ENCODE measurements at regions not wholly inside any gene's neighbourhood (a gene's known extent, or its start where the extent isn't known, plus 50 kb on each side); places are given as distances from the start of the nearest gene placed in this dataset.

DNA sequence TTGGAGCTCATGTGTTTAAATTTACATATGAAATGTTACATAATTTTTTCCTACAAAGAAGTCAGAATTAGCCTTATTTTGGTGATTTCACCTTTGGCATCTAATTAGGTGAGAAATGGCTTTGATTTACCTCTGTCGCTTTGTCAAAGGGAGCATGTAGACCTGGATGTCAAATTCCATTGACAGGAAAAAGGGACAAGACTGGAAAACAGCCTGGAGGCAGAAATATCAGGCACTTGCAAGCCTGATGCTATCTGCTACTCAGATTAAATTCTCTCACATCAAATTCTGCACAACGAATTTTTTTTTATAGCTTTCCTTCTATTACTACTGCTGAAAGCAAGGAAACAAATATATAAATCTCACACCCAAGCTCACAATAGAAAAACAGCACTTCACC is 54.1 kb upstream of the CTNND2 start:
- no peak for ATAC-seq
- WGBS, 3 donors = 56 to 63% (median 59%) methylated on average over 2 of the region's 2 CpGs

DNA sequence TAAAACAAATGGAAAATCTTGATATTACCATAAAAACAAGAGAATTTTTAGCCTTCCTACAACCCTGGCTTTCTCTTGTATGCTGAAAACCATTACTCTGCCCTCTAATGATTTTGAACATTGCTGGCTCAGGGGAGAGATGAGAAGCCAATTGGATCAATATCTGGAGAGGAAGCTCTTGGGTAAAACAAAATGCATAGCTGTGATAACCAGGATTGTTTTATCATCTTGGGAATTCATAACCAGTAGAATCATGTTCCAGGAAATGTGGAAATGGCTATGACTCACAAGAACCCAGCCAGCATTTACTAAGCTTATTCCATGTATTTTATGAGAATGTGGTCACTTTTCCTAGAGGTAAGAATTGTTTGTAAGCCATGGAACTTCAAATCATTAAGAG is 51.1 kb upstream of the CTNND2 start:
- no peak overlapping the region for H3K27ac ChIP-seq
- no peak for ATAC-seq

More for the DNA sequence above, 54.1 kb upstream of the CTNND2 start:
- intact Hi-C loops (cut with DNase I) = no loop called here
- no peaks in the 10 kb centered on the region for H3K36me3 ChIP-seq (ENCODE audit: insufficient read depth in 1 of 2, low read depth in 1 of 2)
- TF ChIP-seq, protein P1, sequence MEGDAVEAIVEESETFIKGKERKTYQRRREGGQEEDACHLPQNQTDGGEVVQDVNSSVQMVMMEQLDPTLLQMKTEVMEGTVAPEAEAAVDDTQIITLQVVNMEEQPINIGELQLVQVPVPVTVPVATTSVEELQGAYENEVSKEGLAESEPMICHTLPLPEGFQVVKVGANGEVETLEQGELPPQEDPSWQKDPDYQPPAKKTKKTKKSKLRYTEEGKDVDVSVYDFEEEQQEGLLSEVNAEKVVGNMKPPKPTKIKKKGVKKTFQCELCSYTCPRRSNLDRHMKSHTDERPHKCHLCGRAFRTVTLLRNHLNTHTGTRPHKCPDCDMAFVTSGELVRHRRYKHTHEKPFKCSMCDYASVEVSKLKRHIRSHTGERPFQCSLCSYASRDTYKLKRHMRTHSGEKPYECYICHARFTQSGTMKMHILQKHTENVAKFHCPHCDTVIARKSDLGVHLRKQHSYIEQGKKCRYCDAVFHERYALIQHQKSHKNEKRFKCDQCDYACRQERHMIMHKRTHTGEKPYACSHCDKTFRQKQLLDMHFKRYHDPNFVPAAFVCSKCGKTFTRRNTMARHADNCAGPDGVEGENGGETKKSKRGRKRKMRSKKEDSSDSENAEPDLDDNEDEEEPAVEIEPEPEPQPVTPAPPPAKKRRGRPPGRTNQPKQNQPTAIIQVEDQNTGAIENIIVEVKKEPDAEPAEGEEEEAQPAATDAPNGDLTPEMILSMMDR (IDR thresholded peaks at IDR 0.05) = no peak
- no peaks in the 10 kb centered on the region for H3K4me1 ChIP-seq
- no peak overlapping the region for H3K4me3 ChIP-seq
- H3K27ac ChIP-seq = no peak overlapping the region
- no peaks in the 10 kb centered on the region for H3K27me3 ChIP-seq (ENCODE audit: insufficient read depth in 3 of 3, low read length in 2 of 3)
- no peaks in the 10 kb centered on the region for H3K9me3 ChIP-seq
- no peak for DNase-seq

More for the DNA sequence above, 51.1 kb upstream of the CTNND2 start:
- Histone ChIP-seq H3K36me3 (ENCODE audit: insufficient read depth in 1 of 2, low read depth in 1 of 2) (no peaks in the 10 kb centered on the region), H3K4me3 (no peak overlapping the region), H3K9me3 (no peaks in the 10 kb centered on the region), H3K27me3 (ENCODE audit: insufficient read depth in 3 of 3, low read length in 2 of 3) (no peaks in the 10 kb centered on the region), H3K4me1 (no peaks in the 10 kb centered on the region)
- no peak for DNase-seq
- TF ChIP-seq, protein P1 (IDR thresholded peaks at IDR 0.05) = no peak
- intact Hi-C loops (cut with DNase I) = no loop called here
